Spleen (tissue), 11 donors: ENCODE measurements at regions not wholly inside any gene's neighbourhood (a gene's known extent, or its start where the extent isn't known, plus 50 kb on each side); places are given as distances from the start of the nearest gene placed in this dataset.

Experiments used
- DNase-seq: peaks from one replicate; pipeline ENCODE4 v3.0.0-alpha.2; 2020
- H3K27ac ChIP-seq, 8 donors: fragments of 200-600 bp; sonication (generic) in 7 of 8; 1 replicate in 4 of 8; 2 replicates in 4 of 8; pipeline versions ENCODE4 v1.5.0 to v1.8.0; 2016 to 2021; ENCODE audit warnings: inconsistent platforms in 4 of 8, mild to moderate bottlenecking in 4 of 8, moderate library complexity in 1 of 8
- H3K27me3 ChIP-seq, 7 donors: fragments of 200-600 bp; sonication (generic) in 6 of 7; replicated peaks in 1 of 7; 1 replicate in 4 of 7; 2 replicates in 3 of 7; pipeline versions ENCODE4 v1.5.0 to v1.8.0; 2016 to 2021; ENCODE audit warnings: inconsistent platforms in 3 of 7, mild to moderate bottlenecking in 1 of 7
- H3K36me3 ChIP-seq, 6 donors: fragments of 200-600 bp; sonication (generic) in 5 of 6; 1 replicate in 4 of 6; 2 replicates in 2 of 6; pipeline versions ENCODE4 v1.5.0 to v1.8.0; 2016 to 2021; ENCODE audit warnings: inconsistent platforms in 2 of 6
- H3K4me1 ChIP-seq, 6 donors: fragments of 200-600 bp; sonication (generic) in 5 of 6; 1 replicate in 3 of 6; 2 replicates in 3 of 6; pipeline versions ENCODE4 v1.5.0 to v1.8.0; 2016 to 2021; ENCODE audit warnings: inconsistent platforms in 3 of 6
- H3K4me3 ChIP-seq, 8 donors: fragments of 200-600 bp; sonication (generic) in 7 of 8; 1 replicate in 4 of 8; 2 replicates in 4 of 8; pipeline versions ENCODE4 v1.5.0 to v1.8.0; 2016 to 2021; ENCODE audit warnings: inconsistent platforms in 4 of 8, mild to moderate bottlenecking in 4 of 8, moderate library complexity in 2 of 8
- H3K9me3 ChIP-seq, 8 donors: fragments of 200-600 bp; sonication (generic) in 7 of 8; 1 replicate in 4 of 8; 2 replicates in 4 of 8; pipeline versions ENCODE4 v1.5.0 to v1.8.0; 2016 to 2021; ENCODE audit warnings: inconsistent platforms in 4 of 8
- CTCF ChIP-seq, 11 experiments: fragments of 200-600 bp in 7 of 11; fragments of 450-650 bp in 4 of 11; sonication (generic) in 4 of 11; IDR thresholded peaks in 8 of 11; conservative IDR thresholded peaks in 3 of 11; 1 replicate in 7 of 11; 2 replicates in 4 of 11; pipeline versions ENCODE4 v1.4.0 to v1.8.0; 2016 to 2021; ENCODE audit warnings: antibody characterized with exemption in 11 of 11, inconsistent platforms in 4 of 11, mild to moderate bottlenecking in 1 of 11
- POLR2A ChIP-seq, 3 donors: fragments of 450-650 bp; IDR thresholded peaks; one replicate each; pipeline ENCODE4 v1.5.1; 2017; ENCODE audit warnings: antibody characterized with exemption in 3 of 3, mild to moderate bottlenecking in 1 of 3
- POLR2AphosphoS5 ChIP-seq, 3 donors: sonication (generic); formaldehyde crosslinking; IDR thresholded peaks; one replicate each; pipeline ENCODE4 v1.5.1; 2017; ENCODE audit warnings: antibody characterized with exemption in 3 of 3
- WGBS, 5 donors: extraction: QIAGEN DNeasy Blood & Tissue Kit in 3 of 5; methylation state at CpG; one replicate each; pipeline versions ENCODE4 v1.1.5 to v1.1.7; 2013 to 2018; 5-methylcytosine and 5-hydroxymethylcytosine counted together
- intact Hi-C: fragments of 100-400 bp; cut with DNase I; formaldehyde crosslinking; loops from one replicate; pipeline ENCODE4 v1.15.0; 2023; ENCODE audit warnings: low total_unique reads
- donor health status: healthy with polysubstance abuse.
- donor health status: DM: no; HTN: no; CAD: no; lungs with moderate emphysema.
- donor health status: DM: no; HTN: no; CAD: no.
- donor health status: Bipolar disorder and iron deficiency.
- donor health status: healthy.
- donor health status: DM: no; HTN: no; CAD: no.
- donor health status: DM: yes; HTN: yes; CAD: no.

DNA sequence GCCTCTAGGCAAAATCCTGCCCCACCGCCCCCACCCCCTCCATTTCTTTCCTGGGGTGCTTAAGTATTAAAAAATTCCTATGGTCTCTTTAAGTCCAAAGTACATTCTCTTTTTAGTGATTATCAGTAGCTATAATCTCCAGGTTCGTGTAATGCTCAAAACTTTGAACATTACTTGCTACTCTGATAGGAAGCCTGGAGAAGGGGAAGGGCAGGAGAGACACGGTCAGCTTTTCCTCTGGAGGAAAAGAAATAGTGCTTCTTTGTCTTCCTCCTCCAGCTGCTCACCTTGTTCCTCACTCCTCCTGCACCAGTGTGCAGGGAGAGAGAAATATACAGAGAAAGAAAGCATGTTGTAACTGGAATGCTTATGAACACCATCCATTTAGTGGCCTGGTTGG, 80.4 kb downstream of the PPP1R2C start:
- intact Hi-C loops: no loop called here
- 57 to 86% (median 58%) methylated on average over 3 of the region's 3 CpGs for WGBS, 5 donors
- H3K4me1 ChIP-seq: no peaks in the 10 kb centered on the region
- no peaks in the 10 kb centered on the region for H3K9me3 ChIP-seq
- no peaks in the 10 kb centered on the region for H3K36me3 ChIP-seq
- DNase-seq: no peak
- H3K27me3 ChIP-seq: peaks cover 0 to 3% (median 0%) of the 10 kb centered on the region in 7 donors
- TF ChIP-seq CTCF (IDR thresholded peaks at IDR 0.05 in 8 of 11, conservative IDR thresholded peaks at IDR 0.05 in 3 of 11): no peak
- no peak for TF ChIP-seq POLR2AphosphoS5 (IDR thresholded peaks at IDR 0.05)
- TF ChIP-seq POLR2A (IDR thresholded peaks at IDR 0.05): no peak
- H3K27ac ChIP-seq: no peak overlapping the region
- no peak overlapping the region for H3K4me3 ChIP-seq

DNA sequence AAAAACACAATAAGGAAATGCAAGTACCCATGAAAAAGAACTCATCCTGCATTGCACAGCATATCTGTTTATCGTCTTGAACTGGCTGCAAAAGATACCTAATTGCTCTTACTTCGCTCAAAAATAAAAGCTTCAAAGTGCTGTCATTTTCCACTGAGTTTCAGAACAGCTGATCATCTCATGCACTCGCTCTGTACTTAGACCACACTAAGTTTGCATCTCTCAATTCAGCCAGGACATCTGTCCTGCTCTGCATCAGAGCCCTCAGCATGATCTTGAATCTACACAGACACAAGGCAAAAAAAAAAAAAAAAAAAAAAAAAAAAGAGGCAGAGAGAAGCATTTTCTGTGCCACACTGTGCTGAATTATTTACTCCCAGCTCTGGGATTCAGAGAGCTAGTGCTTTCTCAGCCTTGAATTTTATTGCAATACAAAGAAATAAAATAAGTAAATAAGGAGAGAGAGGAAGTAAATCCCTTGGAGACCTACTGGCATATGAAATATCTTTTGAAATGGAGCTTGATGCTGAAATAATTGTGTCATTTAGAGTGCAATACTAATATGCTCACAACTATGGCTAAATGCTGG, 81.3 kb downstream of the PPP1R2C start:
- no peak overlapping the region for H3K4me3 ChIP-seq
- TF ChIP-seq CTCF (IDR thresholded peaks at IDR 0.05 in 8 of 11, conservative IDR thresholded peaks at IDR 0.05 in 3 of 11) (no peak), POLR2AphosphoS5 (IDR thresholded peaks at IDR 0.05) (no peak), POLR2A (IDR thresholded peaks at IDR 0.05) (no peak)
- 53 to 70% (median 64%) methylated on average over 3 of the region's 3 CpGs for WGBS, 5 donors
- H3K36me3 ChIP-seq: no peaks in the 10 kb centered on the region
- no peak for DNase-seq
- H3K27ac ChIP-seq: no peak overlapping the region
- H3K27me3 ChIP-seq: peaks cover 0 to 3% (median 0%) of the 10 kb centered on the region in 7 donors
- no peaks in the 10 kb centered on the region for H3K4me1 ChIP-seq
- intact Hi-C loops: no loop called here
- H3K9me3 ChIP-seq: no peaks in the 10 kb centered on the region

GRCh38 chrX:42695800-42696358, 82.1 kb downstream of the PPP1R2C start:
- H3K4me1 ChIP-seq: no peaks in the 10 kb centered on the region
- TF ChIP-seq POLR2AphosphoS5 (IDR thresholded peaks at IDR 0.05) (no peak), POLR2A (IDR thresholded peaks at IDR 0.05) (no peak), CTCF (IDR thresholded peaks at IDR 0.05 in 8 of 11, conservative IDR thresholded peaks at IDR 0.05 in 3 of 11) (no peak)
- no peak for DNase-seq
- intact Hi-C loops: no loop called here
- 70 to 79% (median 75%) methylated on average over 3 to 4 of the region's 4 CpGs for WGBS, 5 donors
- no peaks in the 10 kb centered on the region for H3K9me3 ChIP-seq
- no peaks in the 10 kb centered on the region for H3K36me3 ChIP-seq
- no peak overlapping the region for H3K4me3 ChIP-seq
- H3K27ac ChIP-seq: no peak overlapping the region
- peaks cover 0 to 3% (median 0%) of the 10 kb centered on the region in 7 donors for H3K27me3 ChIP-seq

DNA sequence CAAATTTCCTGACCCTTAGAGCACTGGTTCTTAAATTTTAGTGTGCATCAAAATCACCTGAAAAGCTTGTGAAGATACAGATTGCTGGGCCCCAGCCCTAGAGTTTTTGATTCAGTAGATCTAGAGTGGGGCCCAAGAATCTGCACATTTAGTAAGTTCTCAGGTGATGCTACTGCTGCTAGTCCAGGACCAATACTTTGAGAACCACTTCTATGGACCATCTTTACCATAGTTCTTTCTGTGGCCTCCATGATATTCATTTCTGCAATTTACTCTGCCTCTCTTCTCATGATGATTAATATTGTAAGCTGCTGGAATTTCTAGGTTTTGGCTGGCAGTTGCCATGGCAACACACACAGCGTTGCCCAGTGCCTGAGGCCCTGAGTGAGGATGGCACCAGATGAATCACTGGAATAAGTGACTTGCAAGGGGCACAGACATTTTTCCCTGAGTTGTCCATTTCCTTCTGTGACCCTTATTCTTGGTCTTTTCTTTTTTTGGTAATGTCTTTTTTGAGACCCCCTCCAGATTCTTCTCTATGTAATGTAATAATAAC, 83.6 kb downstream of the PPP1R2C start:
- peaks cover 0 to 3% (median 0%) of the 10 kb centered on the region in 7 donors for H3K27me3 ChIP-seq
- no peaks in the 10 kb centered on the region for H3K9me3 ChIP-seq
- H3K4me1 ChIP-seq: no peaks in the 10 kb centered on the region
- TF ChIP-seq CTCF (IDR thresholded peaks at IDR 0.05 in 8 of 11, conservative IDR thresholded peaks at IDR 0.05 in 3 of 11) (no peak), POLR2A (IDR thresholded peaks at IDR 0.05) (no peak)
- no peak overlapping the region for H3K27ac ChIP-seq
- H3K4me3 ChIP-seq: no peak overlapping the region
- intact Hi-C loops: no loop called here
- H3K36me3 ChIP-seq: no peaks in the 10 kb centered on the region
- DNase-seq: no peak
- 56 to 88% (median 75%) methylated on average over 1 of the region's 1 CpG for WGBS, 5 donors
